ENCODE measurements at regions not wholly inside any gene's neighbourhood (a gene's known extent, or its start where the extent isn't known, plus 50 kb on each side); places are given as distances from the start of the nearest gene placed in this dataset.

GRCh38 chrX:20968996-20969395 is 405.2 kb upstream of the CNKSR2 start:
- TF ChIP-seq CTCF (IDR thresholded peaks at IDR 0.05; ENCODE audit: low read depth, low read length) (no peak), POLR2A (IDR thresholded peaks at IDR 0.05; ENCODE audit: extremely low read depth, insufficient read length) (no peak), MAX (IDR thresholded peaks at IDR 0.05; ENCODE audit: low read depth, low read length) (no peak)

Data from NB4 (cell line).